Neural crest cell (in vitro differentiated cells): ENCODE measurements at regions not wholly inside any gene's neighbourhood (a gene's known extent, or its start where the extent isn't known, plus 50 kb on each side); places are given as distances from the start of the nearest gene placed in this dataset.

ENCODE experiments used
- DNase-seq: peaks from one replicate; pipeline ENCODE4 v3.0.0; 2021; ENCODE audit warnings: low read depth, mixed read lengths, low spot score
- H3K27ac Mint-ChIP-seq: one replicate; pipeline ENCODE4 v1.8.0; 2021; ENCODE audit warnings: mild to moderate bottlenecking, mixed read lengths; ENCODE audit not compliant: unreplicated experiment
- H3K27me3 Mint-ChIP-seq: 2 replicates; pipeline ENCODE4 v1.8.0; 2021; ENCODE audit warnings: low read depth, mild to moderate bottlenecking, mixed read lengths
- H3K36me3 Mint-ChIP-seq: 2 replicates; pipeline ENCODE4 v1.8.0; 2021; ENCODE audit warnings: low read depth, mild to moderate bottlenecking, mixed read lengths
- H3K4me1 Mint-ChIP-seq: 2 replicates; pipeline ENCODE4 v1.8.0; 2021; ENCODE audit warnings: mixed read lengths
- H3K4me3 Mint-ChIP-seq: one replicate; pipeline ENCODE4 v1.8.0; 2021; ENCODE audit warnings: mild to moderate bottlenecking, mixed read lengths
- H3K9me3 Mint-ChIP-seq: 2 replicates; pipeline ENCODE4 v1.8.0; 2021; ENCODE audit warnings: mixed read lengths
- TF ChIP-seq, protein P1 (sequence below): fragments of 200-600 bp; sonication (generic); conservative IDR thresholded peaks from 2 replicates; pipeline ENCODE4 v1.5.0; 2021; ENCODE audit warnings: antibody characterized with exemption, mild to moderate bottlenecking

DNA sequence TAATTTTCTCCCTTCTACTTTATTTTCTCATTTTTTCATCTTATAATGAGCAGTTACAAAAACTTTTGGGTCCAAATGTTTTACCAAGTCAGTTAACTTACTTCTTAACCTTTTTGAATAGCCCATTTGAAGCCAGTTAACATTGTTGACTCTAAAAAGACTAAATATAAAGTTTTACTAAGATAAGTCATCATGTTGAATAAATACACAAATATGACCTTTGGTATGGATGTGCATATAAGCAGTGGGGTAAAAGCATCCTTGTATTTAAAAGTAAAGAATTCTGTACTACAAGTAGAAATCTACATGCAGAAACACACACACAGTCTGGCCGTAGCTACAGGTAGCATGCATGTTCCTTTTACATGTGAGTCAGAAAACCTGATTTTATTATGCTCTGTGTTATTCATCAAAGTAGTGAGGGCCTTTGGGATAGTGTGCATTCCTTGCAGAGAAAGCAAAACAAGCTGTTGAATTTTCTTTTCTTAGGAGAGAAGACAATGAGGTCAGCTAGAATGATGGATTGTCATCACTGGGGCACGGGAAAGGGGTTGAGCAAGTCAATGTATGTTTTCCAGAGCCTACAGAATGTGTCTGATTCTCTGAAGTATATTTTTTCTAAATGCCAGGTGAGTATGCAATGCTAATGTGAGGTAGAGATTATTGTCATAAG lies 533.2 kb upstream of the AGA start:
- Mint-ChIP-seq H3K36me3 (no peaks in the 10 kb centered on the region), H3K4me3 (no peak overlapping the region), H3K27ac (no peak overlapping the region), H3K9me3 (no peaks in the 10 kb centered on the region), H3K4me1 (no peaks in the 10 kb centered on the region), H3K27me3 (no peaks in the 10 kb centered on the region)
- DNase-seq, result no peak
- TF ChIP-seq, protein P1, sequence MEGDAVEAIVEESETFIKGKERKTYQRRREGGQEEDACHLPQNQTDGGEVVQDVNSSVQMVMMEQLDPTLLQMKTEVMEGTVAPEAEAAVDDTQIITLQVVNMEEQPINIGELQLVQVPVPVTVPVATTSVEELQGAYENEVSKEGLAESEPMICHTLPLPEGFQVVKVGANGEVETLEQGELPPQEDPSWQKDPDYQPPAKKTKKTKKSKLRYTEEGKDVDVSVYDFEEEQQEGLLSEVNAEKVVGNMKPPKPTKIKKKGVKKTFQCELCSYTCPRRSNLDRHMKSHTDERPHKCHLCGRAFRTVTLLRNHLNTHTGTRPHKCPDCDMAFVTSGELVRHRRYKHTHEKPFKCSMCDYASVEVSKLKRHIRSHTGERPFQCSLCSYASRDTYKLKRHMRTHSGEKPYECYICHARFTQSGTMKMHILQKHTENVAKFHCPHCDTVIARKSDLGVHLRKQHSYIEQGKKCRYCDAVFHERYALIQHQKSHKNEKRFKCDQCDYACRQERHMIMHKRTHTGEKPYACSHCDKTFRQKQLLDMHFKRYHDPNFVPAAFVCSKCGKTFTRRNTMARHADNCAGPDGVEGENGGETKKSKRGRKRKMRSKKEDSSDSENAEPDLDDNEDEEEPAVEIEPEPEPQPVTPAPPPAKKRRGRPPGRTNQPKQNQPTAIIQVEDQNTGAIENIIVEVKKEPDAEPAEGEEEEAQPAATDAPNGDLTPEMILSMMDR, result no peak

DNA sequence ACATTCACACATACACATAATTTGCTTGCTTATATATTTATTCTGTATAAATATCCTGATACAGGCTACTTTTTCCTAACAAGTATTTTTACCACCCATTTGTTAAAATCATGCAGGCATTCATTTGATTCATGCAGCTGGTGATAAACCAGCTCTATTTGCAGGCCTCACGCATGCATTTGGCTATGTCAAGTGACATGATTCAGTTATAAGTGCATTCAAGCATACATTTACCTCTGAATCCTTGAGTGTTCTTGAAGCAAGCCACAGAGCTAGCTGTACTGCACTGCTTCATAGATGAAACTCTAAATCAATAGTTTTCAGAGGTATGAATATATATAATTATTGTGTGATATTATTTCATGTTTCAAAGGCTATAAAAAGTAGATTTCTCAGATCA lies 544.0 kb upstream of the AGA start:
- no peak overlapping the region for H3K4me3 Mint-ChIP-seq
- no peaks in the 10 kb centered on the region for H3K27me3 Mint-ChIP-seq
- no peak overlapping the region for H3K27ac Mint-ChIP-seq
- no peaks in the 10 kb centered on the region for H3K36me3 Mint-ChIP-seq
- TF ChIP-seq, protein P1, result no peak
- no peaks in the 10 kb centered on the region for H3K4me1 Mint-ChIP-seq
- DNase-seq, result no peak
- no peaks in the 10 kb centered on the region for H3K9me3 Mint-ChIP-seq

DNA sequence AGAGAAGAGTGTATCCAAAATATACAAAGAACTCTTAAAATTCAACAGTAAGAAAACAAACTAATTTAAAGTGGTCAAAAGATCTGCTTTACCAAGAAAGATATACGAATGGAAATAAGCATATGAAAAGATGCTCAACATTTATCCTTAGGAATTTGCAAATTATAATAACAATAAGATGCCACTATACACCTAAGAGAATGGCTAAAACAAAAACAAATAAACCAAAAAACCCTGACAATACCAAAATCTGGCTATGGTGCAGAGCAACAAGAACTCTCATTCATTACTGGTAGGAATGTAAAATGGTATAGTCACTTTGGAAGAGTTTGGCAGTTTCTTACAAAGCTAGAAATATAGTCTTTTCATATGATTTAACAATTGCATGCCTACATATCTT lies 545.7 kb upstream of the AGA start:
- DNase-seq, result no peak
- Mint-ChIP-seq H3K27me3 (no peaks in the 10 kb centered on the region), H3K36me3 (no peaks in the 10 kb centered on the region), H3K9me3 (no peaks in the 10 kb centered on the region), H3K4me3 (no peak overlapping the region), H3K27ac (no peak overlapping the region), H3K4me1 (no peaks in the 10 kb centered on the region)
- TF ChIP-seq, protein P1, result no peak

DNA sequence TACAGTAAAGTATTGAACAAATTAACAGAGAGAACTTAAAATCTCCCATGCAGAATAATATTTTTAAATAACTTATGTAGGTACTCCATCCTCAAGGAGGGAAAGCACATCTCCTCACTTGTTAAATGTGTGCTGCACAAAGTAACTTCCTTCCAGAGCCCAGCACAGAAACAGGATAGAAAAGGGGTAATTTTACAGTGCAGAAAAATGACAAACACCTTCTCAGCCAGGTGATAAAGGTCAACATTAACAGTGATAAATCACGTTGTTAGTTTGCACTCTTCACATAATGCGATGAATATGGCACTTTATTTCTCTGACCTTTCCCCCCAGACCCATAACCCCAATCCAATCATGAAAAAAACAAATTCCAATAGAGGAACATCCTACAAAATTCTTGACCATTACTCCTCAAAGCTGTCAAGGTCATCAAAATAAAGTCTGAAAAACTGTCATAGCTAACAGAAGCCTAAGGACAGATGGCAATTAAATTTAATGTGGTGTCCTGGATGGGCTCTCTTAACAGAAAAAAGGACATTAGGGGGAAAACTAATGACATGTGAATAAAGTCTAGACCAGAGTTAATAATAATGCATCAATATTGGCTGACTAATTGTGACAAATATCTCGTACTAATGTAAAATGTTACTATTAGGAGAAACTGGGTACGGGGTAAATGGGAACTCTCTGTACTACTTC lies 547.4 kb upstream of the AGA start:
- Mint-ChIP-seq H3K4me1 (no peaks in the 10 kb centered on the region), H3K36me3 (no peaks in the 10 kb centered on the region), H3K27ac (no peak overlapping the region), H3K27me3 (no peaks in the 10 kb centered on the region), H3K9me3 (no peaks in the 10 kb centered on the region), H3K4me3 (no peak overlapping the region)
- DNase-seq, result no peak
- TF ChIP-seq, protein P1, result no peak

DNA sequence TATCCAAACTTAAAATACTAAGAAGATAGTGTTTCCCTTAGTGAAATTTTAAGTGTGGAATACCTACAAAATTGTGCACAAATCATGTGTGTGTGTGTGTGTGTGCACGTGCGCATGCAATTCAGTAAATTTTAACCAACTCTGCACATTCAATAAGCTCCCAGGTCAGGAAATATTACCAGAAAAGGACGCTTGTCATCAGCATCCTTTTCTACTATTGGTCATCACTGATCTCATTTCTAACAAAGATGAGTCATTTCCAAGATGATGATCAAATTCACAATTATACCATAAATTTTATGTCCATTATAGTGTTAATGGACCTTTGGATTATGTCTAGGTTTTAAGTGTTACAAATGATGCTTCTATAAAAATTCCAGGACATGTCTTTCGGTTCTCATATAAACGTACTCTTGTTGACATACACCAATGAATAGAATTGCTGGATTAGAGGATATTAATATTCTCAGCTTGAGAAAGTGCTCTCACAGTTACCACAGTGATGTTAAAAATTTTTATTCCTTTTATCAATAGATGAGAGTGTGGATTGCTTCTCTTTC lies 560.9 kb upstream of the AGA start:
- TF ChIP-seq, protein P1, result no peak

More for the DNA sequence above, 560.9 kb upstream of the AGA start:
- Mint-ChIP-seq H3K9me3 (peaks cover 14% of the 10 kb centered on the region), H3K27me3 (no peaks in the 10 kb centered on the region), H3K4me1 (no peaks in the 10 kb centered on the region), H3K36me3 (no peaks in the 10 kb centered on the region), H3K4me3 (no peak overlapping the region), H3K27ac (no peak overlapping the region)
- no peak for DNase-seq
